Stimulated activated CD4-positive, alpha-beta T cell treated with anti-CD3 and anti-CD28 coated beads, Interleukin-4, amount 100 ng/mL, for 4 hours (primary cell): ENCODE measurements at regions not wholly inside any gene's neighbourhood (a gene's known extent, or its start where the extent isn't known, plus 50 kb on each side); places are given as distances from the start of the nearest gene placed in this dataset.
"Not testable (repeated sequence)": the region's sequence is repeated elsewhere in the genome, so short reads cannot be mapped to it uniquely, and the experiment has no call there.

Experiments used
- DNase-seq, 2 experiments: peaks; one replicate each; pipeline ENCODE4 v3.0.0-alpha.2; 2020

DNA sequence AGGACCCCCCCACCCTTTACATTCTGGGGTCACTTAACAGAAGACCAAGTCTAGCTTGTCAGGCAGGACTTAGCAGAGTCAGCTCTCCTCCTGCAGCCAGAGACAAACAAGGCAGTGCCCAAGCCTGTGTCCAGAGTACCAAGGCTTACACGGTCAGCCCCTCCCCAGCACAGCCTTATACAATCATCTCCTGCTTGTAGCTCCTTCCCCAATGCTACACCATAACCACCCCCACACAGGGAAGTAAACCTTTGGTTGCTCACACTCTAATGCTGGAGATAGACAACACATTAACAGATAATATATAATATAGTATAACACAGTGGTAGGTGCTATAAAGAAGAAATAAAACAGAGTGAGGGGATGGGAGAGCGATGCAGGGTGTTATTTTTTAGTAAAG lies 175.4 kb upstream of the PWP1 start:
- no peak for DNase-seq

DNA sequence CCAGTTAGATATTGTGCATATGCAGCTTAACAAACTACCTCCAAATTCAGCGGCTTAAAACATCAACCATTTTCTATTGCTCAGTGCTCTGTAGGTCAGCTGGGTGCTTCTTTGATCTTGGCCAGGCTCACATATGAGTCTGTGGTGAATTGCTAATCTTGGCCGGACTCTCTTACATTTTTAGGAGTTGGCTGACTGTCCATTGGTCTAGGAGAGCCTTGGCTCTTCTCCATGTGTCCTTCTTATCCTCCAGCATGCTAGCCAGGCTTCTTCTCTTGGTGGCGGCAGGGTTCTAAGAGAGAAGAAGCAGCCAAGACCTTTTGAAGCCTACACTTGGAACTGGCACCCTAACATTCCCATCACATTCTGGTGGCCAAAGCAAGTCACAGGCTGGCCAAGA lies 174.3 kb upstream of the PWP1 start:
- DNase-seq = no peak

DNA sequence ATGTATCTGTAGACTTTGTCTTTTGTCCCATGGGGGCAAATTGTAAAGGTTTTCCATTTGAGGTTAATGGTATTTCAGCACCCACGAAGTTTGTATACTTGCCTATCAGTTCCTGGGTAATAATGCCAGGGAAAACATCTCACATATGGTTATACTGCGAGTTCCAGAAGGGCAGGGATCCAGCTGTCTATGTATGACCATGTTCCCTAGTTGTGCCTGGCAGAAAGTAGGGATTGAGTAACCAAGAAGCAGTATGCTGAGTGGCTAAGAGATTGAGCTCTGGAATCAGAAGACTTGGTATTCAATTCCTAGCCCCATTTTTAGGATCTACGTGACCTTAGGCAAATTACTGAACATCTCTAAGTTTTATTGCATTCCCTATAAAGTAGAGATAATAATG lies 173.2 kb upstream of the PWP1 start:
- no peak for DNase-seq

DNA sequence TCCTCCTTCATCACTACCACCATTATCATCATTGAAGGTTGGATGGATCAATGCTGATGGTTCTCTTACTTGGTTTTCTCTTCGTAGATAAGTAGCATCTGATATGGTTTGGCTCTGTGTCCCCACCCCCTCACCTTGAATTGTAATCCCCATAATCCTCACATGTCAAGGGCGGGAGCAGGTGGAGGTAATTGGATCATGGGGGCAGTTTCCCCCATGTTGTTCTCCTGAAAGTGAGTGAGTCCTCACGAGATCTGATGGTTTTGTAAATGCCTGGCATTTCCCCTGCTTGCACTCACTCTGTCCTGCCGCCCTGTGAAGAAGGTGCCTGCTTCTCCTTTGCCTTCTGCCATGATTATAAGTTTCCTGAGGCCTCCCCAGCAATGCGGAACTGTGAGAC lies 172.4 kb upstream of the PWP1 start:
- no peak for DNase-seq

DNA sequence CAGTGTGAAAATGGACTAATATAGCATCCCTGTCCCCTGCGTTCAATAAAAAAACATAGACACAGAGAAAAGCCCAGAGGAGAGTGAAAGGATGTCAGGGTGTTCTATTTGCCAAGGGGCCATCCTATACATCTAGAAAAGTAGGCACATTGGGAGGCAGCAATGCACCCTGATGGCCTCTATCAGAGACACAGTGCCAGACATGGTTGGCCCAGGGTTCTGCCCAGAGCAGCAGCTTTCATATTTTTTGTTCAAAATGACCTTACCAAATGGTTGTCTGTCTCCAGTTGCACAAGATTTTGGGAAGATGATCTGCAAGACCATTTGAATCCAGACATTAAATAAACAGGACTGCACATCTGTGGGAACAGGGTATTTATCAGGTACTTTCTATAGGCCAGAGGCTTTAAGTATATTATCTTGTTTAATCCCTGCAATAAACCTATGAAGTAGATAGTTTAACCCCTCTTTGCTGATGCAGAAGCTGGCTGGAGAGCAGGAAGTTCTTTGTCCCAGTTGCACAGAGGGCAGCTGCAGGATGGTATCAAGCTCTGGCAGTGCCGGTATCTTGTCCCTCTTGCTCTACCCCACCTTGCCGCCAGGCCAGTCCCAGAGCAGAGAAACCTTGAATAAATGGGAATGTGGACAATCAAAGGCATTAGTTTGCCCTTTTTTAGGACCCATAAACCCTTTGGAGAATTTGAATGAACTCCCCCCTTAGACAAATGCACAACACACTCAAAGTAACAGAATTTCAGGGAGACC lies 171.8 kb upstream of the PWP1 start:
- DNase-seq = no peak

DNA sequence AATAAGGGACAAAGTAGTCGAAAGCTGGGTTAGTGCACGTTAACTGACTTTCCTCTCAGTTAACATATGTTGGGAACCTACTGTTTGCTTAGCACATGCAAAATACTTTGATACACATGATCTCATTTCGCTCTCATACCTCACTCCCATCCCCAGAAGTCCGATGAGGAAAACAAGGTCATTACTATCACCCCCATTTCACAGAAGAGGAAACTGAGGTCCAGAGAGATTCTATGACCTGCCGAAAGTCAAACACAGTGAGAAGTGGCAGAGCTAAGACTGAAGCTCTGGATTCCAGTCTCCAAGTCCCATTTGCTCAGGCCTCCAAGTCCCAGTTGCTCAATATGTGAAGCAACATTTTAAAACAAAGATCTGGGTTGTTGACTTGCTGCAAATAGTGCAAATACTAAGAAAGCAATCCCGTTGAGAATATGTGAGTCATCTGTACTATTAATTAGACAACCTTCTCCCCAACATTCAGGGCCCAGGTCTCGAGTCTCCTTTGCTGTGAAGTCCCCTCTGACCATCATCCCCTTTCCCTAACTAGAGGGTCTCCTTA lies 170.6 kb upstream of the PWP1 start:
- DNase-seq = no peak

DNA sequence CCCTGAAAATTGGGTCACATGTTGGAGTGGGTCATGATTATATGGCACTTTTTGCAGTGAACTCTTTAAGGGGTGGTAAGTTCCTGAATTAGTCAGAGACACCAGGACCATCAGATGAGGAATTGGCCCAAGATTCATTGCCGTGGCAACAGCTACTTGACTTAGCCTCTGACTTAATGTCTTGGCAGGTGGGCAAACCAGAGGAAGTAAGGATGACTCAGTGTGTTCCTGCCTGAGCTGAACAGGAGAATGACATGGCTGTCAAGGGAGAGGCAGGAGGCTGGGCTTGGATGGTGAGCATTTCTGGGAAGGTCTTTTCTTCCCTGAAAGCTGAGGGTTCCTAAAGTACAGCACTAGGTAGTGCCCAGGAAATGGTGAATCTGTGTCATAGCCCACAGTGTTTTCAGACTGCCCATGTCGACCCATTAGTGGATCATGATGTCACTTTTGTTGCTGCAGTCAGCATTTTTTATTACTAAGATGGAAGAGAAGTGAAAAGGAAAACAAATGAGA lies 170.1 kb upstream of the PWP1 start:
- peak in 1 of 2 experiments; percentile 4 for DNase-seq

DNA sequence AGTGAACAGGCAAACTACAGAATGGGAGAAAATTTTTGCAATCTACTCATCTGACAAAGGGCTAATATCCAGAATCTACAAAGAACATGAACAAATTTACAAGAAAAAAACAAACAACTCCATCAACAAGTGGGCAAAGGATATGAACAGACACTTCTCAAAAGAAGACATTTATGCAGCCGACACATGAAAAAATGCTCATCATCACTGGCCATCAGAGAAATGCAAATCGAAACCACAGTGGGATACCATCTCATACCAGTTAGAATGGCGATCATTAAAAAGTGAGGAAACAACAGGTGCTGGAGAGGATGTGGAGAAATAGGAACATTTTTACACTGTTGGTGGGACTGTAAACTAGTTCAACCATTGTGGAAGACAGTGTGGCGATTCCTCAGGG lies 167.8 kb upstream of the PWP1 start:
- DNase-seq = not testable (repeated sequence)

DNA sequence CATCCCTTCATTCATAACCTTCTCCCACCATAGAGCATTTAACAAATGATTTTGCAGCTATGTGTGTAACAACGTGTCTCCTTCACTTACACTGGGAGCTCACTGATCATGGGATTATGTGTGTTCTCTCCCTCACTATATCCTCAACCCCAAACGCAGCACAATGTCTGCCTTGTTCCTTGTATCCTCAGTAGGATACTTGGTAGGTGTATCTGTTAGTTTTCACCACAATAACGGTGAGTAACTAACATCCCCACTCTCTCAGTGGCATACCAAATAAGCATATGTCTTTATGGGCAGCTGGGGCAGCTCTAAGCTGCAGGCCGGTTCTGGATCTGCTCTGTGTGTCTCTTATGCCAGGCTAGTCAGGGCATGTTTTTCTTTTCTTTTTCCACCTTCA lies 166.7 kb upstream of the PWP1 start:
- no peak for DNase-seq

DNA sequence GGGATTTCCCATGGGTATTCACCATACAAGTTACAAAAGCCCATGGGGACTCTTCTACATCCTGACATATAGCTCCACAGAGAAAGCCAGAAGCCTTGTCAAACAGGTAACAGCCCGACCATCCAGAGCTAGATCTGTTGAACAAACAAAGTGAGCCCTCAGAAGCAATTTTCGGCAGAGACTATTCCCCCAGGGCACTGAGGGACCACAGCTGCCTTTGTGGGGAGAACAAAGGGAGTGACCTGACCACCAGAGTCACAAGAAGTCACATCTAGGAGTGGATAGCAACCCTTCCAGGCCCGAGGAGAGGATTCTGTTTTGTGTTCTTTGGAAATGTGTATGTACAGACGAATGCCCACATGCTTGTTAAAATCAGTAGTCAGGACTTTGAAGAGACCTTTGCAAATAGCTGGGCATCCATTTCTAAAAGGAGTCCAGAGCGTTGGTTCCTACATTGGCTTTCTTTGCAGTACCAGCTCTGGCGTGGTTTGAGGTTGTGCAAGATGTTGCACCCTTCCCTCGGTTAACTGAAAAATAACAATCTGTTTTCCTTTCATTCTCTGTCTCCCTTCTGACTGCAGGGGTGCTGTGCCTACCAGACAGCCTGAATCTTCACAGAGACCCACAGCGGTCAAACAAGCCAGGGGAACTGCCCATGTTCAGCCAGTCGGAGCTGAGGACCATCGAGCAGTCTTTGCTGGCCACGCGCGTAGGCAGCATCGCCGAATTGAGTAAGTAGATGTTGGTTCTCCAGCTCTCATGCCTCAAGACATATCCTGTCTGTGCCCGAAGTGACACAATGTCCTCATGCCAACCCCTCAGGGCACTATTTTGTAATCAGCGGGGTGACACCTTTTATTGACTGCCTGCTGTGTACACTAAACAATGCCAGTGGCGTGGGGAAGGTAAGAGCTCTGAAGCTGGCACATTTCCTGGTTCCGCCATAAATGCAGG lies 165.4 kb upstream of the PWP1 start:
- no peak for DNase-seq

DNA sequence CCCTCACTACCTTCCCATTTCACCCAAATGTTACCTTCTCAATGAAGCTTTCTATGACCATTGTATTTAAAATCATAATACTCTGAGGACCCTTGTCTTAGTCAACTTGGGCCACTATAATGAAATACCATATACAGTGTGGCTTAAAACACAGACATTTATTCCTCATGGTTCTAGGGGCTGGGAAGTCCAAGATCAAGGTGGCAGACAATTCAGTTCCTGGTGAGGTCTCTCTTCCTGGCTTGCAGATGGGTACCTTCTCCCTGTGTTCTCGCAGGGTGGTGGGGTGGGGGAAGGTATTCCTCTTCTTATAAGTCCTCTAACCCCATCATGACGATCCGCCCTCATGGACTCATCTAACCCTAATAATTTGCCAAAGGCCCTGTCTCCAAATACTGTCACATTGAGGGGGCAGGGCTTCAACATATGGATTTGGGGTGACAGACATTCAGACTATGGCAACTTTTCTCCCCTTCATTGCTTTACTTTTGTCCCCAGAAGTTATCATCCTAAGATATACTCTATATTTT lies 163.7 kb upstream of the PWP1 start:
- no peak for DNase-seq

DNA sequence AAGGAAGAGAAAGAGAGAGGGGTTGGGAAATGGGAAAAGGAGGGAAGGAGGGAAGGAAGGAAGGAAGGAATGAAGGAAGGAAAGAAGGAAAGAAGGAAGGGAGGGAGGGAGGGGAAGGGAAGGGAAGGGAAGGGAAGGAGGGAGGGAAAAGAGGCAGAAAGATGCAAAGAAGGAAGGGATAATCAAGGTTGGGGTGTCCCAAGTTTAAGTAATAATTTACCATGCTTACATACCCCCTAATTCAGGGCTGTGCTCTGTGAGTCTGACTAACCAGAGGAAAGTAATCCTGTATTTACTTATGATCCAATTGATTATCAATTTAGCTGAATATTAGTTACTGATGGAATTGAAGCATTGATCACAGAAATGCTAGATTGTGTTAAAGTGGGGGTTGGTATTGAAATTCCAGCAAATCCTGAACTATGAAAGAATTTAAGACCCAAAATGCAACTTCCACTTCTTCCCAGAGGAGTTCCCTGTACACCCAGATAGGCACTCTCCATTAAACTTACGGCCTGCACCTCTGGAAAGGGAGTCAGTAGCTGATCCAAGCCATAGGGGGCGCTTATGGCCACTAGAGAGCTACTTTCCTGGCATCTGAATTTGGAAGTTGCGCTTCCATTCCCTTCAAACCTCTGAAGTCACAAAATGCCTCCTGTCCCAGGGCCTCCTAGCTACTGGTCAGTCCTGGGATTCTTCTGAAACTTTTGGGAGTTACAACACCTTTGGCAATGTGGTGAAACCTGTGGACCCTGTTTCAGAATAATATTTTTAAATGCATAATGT lies 162.7 kb upstream of the PWP1 start:
- DNase-seq = no peak

DNA sequence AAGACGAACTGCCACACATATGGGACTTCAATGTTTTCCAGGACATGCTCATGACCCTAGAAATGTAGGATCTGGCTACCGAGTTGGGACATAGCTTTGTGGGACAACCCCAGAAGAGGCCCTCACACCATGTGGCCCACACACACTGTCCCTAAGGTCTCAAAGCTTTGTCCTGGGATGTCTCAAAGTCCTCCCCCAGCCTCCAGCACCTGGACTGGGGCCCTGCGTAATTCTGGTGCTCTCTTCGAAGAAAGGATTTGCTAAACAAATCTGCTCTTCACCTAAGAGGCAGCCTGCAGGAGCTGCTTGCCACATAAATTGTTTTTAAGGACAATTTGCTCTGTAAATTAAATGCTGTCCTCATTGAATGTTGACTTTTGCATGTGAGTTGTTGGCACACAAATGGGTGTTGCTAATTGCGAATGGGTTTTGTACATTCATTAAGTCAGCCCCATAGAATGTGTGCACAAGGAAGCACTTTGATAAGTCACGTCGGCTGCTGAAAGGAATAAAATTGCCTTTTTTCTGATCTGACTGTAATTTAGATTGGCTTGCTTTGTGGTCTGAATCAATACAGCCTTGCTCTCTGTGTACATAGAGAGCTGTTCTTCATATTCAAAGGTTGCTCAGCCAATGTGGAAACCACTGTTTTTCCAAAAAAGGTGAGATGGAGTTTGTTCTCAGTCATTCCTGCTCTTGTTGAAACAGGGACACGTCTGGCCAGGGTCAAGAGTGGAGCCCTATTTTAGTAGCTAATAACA lies 161.6 kb upstream of the PWP1 start:
- no peak for DNase-seq

DNA sequence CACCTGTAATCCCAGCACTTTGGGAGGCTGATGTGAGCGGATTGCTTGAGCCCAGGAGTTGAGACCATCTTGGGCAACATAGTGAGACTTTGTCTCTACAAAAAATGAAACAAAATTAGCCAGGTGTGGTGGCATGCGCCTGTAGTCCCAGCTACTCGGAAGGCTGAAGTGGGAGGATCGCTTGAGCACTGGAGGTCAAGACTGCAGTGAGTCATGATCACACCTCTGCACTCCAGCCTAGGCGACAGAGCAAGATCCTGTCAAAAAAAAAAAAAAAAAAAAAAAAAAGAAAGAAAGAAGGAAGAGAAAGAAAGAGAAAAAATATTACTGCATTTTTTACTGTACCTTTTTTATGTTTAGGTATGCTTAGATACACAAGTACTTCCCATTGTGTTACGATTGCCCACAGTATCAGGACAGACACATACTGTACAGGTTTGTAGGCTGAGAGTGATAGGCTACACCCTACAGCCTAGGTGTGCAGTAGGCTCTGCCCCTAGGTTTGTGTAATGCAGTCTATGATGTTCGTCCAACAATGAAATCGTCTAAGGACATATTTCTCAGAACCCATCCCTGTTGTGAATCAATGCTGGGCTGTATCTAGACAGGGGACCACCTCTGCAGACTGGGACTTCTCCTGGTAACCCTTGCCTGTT lies 160.4 kb upstream of the PWP1 start:
- DNase-seq = no peak

DNA sequence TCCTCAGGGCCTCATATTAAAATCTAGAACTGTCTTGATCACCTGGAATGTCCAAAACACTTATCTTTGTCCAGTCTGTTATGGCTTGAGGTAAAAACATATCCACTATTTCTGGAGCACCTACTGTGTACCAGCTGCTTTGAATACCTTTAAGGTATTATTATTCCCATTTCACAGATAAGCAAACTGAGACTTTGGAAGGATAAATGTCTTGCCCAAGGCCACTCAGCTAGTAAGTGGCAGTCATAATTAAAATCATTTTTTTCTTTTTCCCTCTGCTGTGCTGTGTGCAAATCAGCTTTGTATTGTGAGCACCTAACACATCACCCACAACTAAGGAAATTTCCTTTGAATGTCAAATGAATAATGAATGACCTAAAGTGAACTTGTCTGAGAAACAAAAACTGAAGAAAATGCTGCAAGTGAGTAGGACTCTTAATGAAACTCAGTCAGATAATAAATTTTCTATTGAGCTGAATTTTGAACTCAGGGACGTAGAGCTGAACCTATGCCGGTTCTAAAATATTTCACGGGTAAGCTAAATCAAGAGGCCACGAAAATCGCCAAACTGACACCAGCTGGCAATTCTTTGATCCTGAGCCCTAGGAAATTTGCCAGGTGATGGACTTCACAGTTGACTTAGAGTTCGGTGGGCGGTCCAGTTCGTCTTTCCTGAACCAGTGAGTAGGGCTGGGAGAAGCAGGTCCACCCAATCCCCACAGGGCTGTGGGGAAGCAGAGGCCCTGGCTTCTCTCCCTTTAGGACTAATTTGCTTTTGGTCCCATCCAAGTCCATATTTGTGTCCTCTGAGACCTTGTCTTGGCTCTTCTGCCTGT lies 159.7 kb upstream of the PWP1 start:
- DNase-seq = no peak

DNA sequence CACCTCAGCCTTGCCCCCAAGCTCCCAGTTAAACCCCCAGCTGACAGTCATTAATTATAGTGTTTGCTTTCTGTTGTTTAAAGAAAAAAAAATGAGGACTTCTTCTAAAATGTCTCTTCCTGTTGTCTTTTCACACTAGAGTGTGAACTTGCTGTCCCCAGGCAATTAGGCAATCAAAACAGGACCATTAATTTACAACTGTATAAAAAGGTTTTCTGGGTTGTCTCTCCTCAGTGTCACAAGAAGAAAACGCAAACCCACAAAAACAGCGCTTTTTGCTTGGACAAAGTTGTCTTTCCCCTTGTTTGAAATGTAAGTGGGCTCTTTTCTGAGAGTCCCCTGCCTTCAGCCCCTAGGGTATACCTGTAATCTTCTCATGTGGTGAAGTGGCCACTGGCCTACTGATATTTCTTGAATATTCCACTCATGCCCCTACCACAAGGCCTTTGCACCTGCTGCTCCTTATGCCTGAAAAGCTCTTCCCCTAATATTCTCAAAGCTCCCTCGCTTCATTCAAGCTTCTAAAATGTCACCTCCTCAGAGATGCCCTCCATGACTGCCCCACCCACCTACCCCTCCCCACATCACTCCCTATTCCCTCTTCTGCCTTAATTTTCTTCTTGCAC lies 158.9 kb upstream of the PWP1 start:
- no peak for DNase-seq

DNA sequence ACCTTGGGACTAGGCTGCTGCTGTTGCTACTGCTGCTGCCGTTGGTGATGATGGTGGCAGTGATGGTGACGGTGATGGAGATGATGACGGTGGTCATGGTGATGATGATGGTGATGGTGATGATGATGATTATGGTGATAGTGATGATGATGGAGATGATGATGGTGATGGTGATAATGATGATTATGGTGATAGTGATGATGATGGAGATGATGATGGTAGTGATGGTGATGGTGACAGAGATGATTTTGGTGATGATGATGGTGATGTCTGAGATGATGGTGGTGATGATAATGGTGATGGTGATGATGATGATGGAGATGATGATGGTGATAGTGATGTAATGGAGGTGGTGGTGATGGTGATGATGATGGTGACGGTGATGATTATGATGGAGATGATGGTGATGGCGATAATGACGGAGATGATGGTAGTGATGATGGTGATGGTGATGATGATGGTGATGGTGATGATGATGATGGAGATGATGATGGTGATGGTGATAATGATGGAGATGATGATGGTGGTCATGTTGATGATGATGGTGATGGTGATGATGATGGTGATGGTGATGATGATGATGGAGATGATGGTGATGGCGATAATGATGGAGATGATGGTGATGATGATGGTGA lies 156.8 kb upstream of the PWP1 start:
- no peak for DNase-seq

DNA sequence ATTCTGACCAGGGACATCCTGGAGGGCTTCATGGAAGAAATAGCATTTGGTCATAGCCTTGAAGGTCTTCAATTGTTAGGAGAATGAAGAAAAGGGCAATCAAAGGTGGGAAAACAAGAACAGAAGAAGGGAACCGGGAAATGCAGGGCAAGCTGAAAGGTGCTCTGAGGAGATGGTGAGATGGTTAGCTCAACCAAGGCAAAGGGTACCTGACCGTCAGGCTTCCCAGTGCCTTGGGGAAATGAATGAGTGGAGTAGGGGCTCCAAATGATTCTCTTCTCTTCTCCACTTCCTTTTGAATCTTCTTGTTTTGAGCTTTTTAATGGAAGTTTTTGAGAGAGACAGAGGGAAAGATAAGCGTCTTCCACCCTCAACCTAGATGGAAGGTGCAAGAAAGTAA lies 155.6 kb upstream of the PWP1 start:
- no peak for DNase-seq

DNA sequence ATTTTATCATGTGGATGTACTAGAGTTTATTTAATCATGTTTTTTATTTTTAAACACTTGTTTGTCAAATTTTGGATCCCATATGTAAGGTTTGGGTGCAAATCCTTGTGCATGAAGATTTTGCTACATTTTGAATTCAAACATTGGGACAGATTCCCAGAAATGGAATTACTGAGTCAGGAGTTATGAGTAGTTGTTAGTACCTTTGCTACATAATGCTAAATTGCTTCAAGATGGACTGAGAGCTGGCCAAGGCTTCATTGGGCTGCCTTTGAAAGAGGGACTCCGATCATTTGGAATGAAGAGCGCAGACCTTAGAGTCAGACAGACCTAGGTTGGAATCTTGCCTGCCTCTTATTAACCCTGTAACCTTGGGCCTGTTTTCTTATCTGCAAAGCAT lies 154.9 kb upstream of the PWP1 start:
- DNase-seq = no peak
